ENCODE measurements at regions not wholly inside any gene's neighbourhood (a gene's known extent, or its start where the extent isn't known, plus 50 kb on each side); places are given as distances from the start of the nearest gene placed in this dataset.

GRCh38 chr20:40493549-40493948 lies 195.5 kb downstream of the MAFB start:
- TF ChIP-seq CTCF (IDR thresholded peaks at IDR 0.05; ENCODE audit: extremely low read depth in 1 of 2, insufficient read depth in 1 of 2, low read depth in 1 of 2, low read length in 2 of 2) (no peak), EZH2 (IDR thresholded peaks at IDR 0.05; ENCODE audit: borderline replicate concordance, low read depth, low read length, severe bottlenecking) (no peak), POLR2AphosphoS5 (IDR thresholded peaks at IDR 0.05; ENCODE audit: insufficient read depth, low read depth, low read length) (no peak), POLR2A (IDR thresholded peaks at IDR 0.05; ENCODE audit: low read depth, low read length) (no peak), FOS (IDR thresholded peaks at IDR 0.05; ENCODE audit: borderline replicate concordance, insufficient read depth, low read length) (no peak)
